H9 (cell line): ENCODE measurements at regions not wholly inside any gene's neighbourhood (a gene's known extent, or its start where the extent isn't known, plus 50 kb on each side); places are given as distances from the start of the nearest gene placed in this dataset.

Experiments used
- DNase-seq: peaks from one replicate; pipeline ENCODE4 v3.0.0-alpha.2; 2017
- H2AFZ ChIP-seq: one replicate; pipeline ENCODE4 v1.6.1; 2013; ENCODE audit warnings: mild to moderate bottlenecking, low read length, control low read depth, moderate library complexity
- H2AK5ac ChIP-seq: 2 replicates; pipeline ENCODE4 v1.6.1; 2013; ENCODE audit warnings: low read length, control low read depth, mixed read lengths; ENCODE audit not compliant: insufficient read length
- H2BK120ac ChIP-seq: one replicate; pipeline ENCODE4 v1.6.1; 2013; ENCODE audit warnings: low read depth, mild to moderate bottlenecking, low read length, control low read depth, inconsistent platforms; ENCODE audit not compliant: poor library complexity, severe bottlenecking
- H2BK12ac ChIP-seq: 2 replicates; pipeline ENCODE4 v1.6.1; 2013; ENCODE audit warnings: low read length, control low read depth, mixed read lengths, low read depth; ENCODE audit not compliant: insufficient read length
- H2BK15ac ChIP-seq: 2 replicates; pipeline ENCODE4 v1.6.1; 2013; ENCODE audit warnings: low read depth, low read length, control low read depth
- H2BK20ac ChIP-seq: one replicate; pipeline ENCODE4 v1.6.1; 2013; ENCODE audit warnings: low read depth, mild to moderate bottlenecking, low read length, control low read depth, inconsistent platforms; ENCODE audit not compliant: poor library complexity, severe bottlenecking
- H2BK5ac ChIP-seq: 2 replicates; pipeline ENCODE4 v1.6.1; 2013; ENCODE audit warnings: low read length, control low read depth, mixed read lengths; ENCODE audit not compliant: insufficient read length
- H3K14ac ChIP-seq: 2 replicates; pipeline ENCODE4 v1.6.1; 2013; ENCODE audit warnings: low read length, control low read depth; ENCODE audit not compliant: insufficient read depth
- H3K18ac ChIP-seq: 2 replicates; pipeline ENCODE4 v1.6.1; 2013; ENCODE audit warnings: low read depth, mild to moderate bottlenecking, mixed read lengths, low read length, control low read depth; ENCODE audit not compliant: insufficient read length
- H3K23ac ChIP-seq: 2 replicates; pipeline ENCODE4 v1.6.1; 2013; ENCODE audit warnings: low read length, control low read depth, mixed read lengths, low read depth; ENCODE audit not compliant: insufficient read length
- H3K23me2 ChIP-seq: 2 replicates; pipeline ENCODE4 v1.6.1; 2013; ENCODE audit warnings: low read depth, mild to moderate bottlenecking, mixed read lengths, low read length, control low read depth; ENCODE audit not compliant: insufficient read length, poor library complexity, severe bottlenecking
- H3K27ac ChIP-seq: 2 replicates; pipeline ENCODE4 v1.5.1; 2013; ENCODE audit warnings: low read length, control low read depth, mixed read lengths, low read depth; ENCODE audit not compliant: insufficient read length
- H3K27me3 ChIP-seq: 2 replicates; pipeline ENCODE4 v1.6.1; 2013; ENCODE audit warnings: low read length, control low read depth, inconsistent platforms; ENCODE audit not compliant: insufficient read depth
- H3K4ac ChIP-seq: 2 replicates; pipeline ENCODE4 v1.6.1; 2013; ENCODE audit warnings: low read depth, mild to moderate bottlenecking, control low read depth, inconsistent platforms, low read length, moderate library complexity
- H3K4me1 ChIP-seq: 2 replicates; pipeline ENCODE4 v1.6.1; 2013; ENCODE audit warnings: low read length, control low read depth, inconsistent platforms; ENCODE audit not compliant: insufficient read depth
- H3K4me2 ChIP-seq: 2 replicates; pipeline ENCODE4 v1.6.1; 2013; ENCODE audit warnings: low read length, control low read depth, mixed read lengths; ENCODE audit not compliant: insufficient read length, insufficient read depth
- H3K56ac ChIP-seq: 2 replicates; pipeline ENCODE4 v1.6.1; 2013; ENCODE audit warnings: low read depth, mild to moderate bottlenecking, mixed read lengths, low read length, control low read depth; ENCODE audit not compliant: insufficient read length
- H3K79me1 ChIP-seq: 2 replicates; pipeline ENCODE4 v1.6.1; 2013; ENCODE audit warnings: low read depth, mild to moderate bottlenecking, moderate library complexity, low read length, control low read depth, inconsistent platforms; ENCODE audit not compliant: insufficient read depth, poor library complexity, severe bottlenecking
- H3K79me2 ChIP-seq: 2 replicates; pipeline ENCODE4 v1.6.1; 2013; ENCODE audit warnings: low read length, control low read depth, inconsistent platforms; ENCODE audit not compliant: insufficient read depth
- H3K9ac ChIP-seq: 2 replicates; pipeline ENCODE4 v1.6.1; 2013; ENCODE audit warnings: low read length, control low read depth, mixed read lengths; ENCODE audit not compliant: insufficient read length; ENCODE audit errors: extremely low read depth
- H3K9me3 ChIP-seq: one replicate; pipeline ENCODE4 v1.6.1; 2013; ENCODE audit warnings: low read depth, low read length, inconsistent platforms; ENCODE audit not compliant: control insufficient read depth
- H3T11ph ChIP-seq: one replicate; pipeline ENCODE4 v1.6.1; 2013; ENCODE audit warnings: mild to moderate bottlenecking, low read length, control low read depth, inconsistent platforms
- H4K20me1 ChIP-seq: one replicate; pipeline ENCODE4 v1.6.1; 2013; ENCODE audit not compliant: control insufficient read depth, insufficient read length, insufficient read depth
- H4K5ac ChIP-seq: 2 replicates; pipeline ENCODE4 v1.6.1; 2013; ENCODE audit warnings: low read depth, mild to moderate bottlenecking, mixed read lengths, low read length, control low read depth; ENCODE audit not compliant: insufficient read length
- H4K8ac ChIP-seq: replicated peaks from 2 replicates; pipeline ENCODE4 v1.6.1; 2013; ENCODE audit warnings: low read length, control low read depth, mixed read lengths, low read depth; ENCODE audit not compliant: insufficient read length
- H4K91ac ChIP-seq: 2 replicates; pipeline ENCODE4 v1.6.1; 2013; ENCODE audit warnings: low read depth, mild to moderate bottlenecking, moderate library complexity, mixed read lengths, low read length, control low read depth; ENCODE audit not compliant: insufficient read length
- H3K27ac Mint-ChIP-seq, 3 experiments: 2 replicates in 2 of 3; 3 replicates in 1 of 3; pipeline ENCODE4 v1.8.0; 2020 to 2021; ENCODE audit warnings: mixed read lengths in 3 of 3, mild to moderate bottlenecking in 1 of 3, moderate library complexity in 1 of 3
- H3K27me3 Mint-ChIP-seq: 2 replicates; pipeline ENCODE4 v1.8.0; 2021; ENCODE audit warnings: low read depth, mild to moderate bottlenecking, moderate library complexity, mixed read lengths
- H3K36me3 Mint-ChIP-seq, 3 experiments: 2 replicates in 2 of 3; 3 replicates in 1 of 3; pipeline ENCODE4 v1.8.0; 2020 to 2021; ENCODE audit warnings: low read depth in 3 of 3, mixed read lengths in 3 of 3; ENCODE audit not compliant: insufficient read depth in 1 of 3
- H3K4me1 Mint-ChIP-seq, 2 experiments: 2 replicates each; pipeline ENCODE4 v1.8.0; 2020; ENCODE audit warnings: mixed read lengths in 2 of 2
- H3K4me3 Mint-ChIP-seq, 2 experiments: 2 replicates in 1 of 2; 3 replicates in 1 of 2; pipeline ENCODE4 v1.8.0; 2020 to 2021; ENCODE audit warnings: mild to moderate bottlenecking in 2 of 2, mixed read lengths in 2 of 2, moderate library complexity in 1 of 2
- H3K9me3 Mint-ChIP-seq, 2 experiments: 2 replicates in 1 of 2; 3 replicates in 1 of 2; pipeline ENCODE4 v1.8.0; 2020; ENCODE audit warnings: mild to moderate bottlenecking in 2 of 2, mixed read lengths in 2 of 2, moderate library complexity in 1 of 2
- WGBS: extraction: QIAGEN DNeasy Blood & Tissue Kit; methylation state at CpG from one replicate; pipeline ENCODE4 v1.1.7; 2013; ENCODE audit warnings: missing lambda C conversion rate, low lambda C conversion rate, mixed read lengths; ENCODE audit not compliant: insufficient read length; ENCODE audit errors: extremely low coverage; 5-methylcytosine and 5-hydroxymethylcytosine counted together
- TF ChIP-seq, protein P1 (sequence below): fragments of 200-600 bp; sonication (generic); conservative IDR thresholded peaks from 3 replicates; pipeline ENCODE4 v1.8.0; 2021; ENCODE audit warnings: antibody characterized with exemption, mild to moderate bottlenecking

DNA sequence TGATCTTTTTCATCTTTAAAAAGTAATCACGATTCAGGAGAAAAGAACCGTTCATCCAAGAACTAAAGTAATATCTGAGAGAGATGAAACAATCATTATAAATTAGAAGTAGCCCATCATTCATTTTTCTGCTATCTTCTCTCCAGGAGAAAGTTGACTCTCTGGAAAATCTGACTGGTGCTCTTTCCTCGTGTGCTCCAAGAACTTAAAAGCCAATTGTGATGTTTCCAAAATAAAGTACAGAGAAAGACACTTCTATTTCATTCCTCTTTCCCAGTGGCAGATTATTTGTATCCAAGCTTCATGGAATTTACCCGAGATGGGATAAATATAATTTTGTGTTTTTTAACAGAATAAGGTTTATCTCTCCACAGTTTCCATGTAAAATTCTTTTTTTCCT, 212.5 kb upstream of the NOCT start:
- no peak overlapping the region for H2BK12ac ChIP-seq
- H3K18ac ChIP-seq: no peak overlapping the region
- H3K56ac ChIP-seq: no peak overlapping the region
- no peak overlapping the region for H2AK5ac ChIP-seq
- H2BK15ac ChIP-seq: no peak overlapping the region
- H3K4me1 ChIP-seq: no peaks in the 10 kb centered on the region
- 0 out of 2 replicates have a peak, but pooled peaks cover 3% of the 10 kb centered on the region for H3K27me3 Mint-ChIP-seq
- H3K79me1 ChIP-seq: no peaks in the 10 kb centered on the region
- no peak overlapping the region for H3K4ac ChIP-seq
- H4K20me1 ChIP-seq: no peaks in the 10 kb centered on the region
- no peak overlapping the region for H2BK120ac ChIP-seq
- H3K9ac ChIP-seq: no peak overlapping the region
- no CpG with 5 or more reads among the region's 4 CpGs for WGBS
- no peak for DNase-seq
- no peak overlapping the region for H2BK20ac ChIP-seq
- H3K23me2 ChIP-seq: no peaks in the 10 kb centered on the region
- no peak overlapping the region for H3K4me2 ChIP-seq
- H3K4me1 Mint-ChIP-seq: peaks cover 0 to 7% of the 10 kb centered on the region in 2 experiments; a peak in 1 of 4 replicates
- no peaks in the 10 kb centered on the region for H3K79me2 ChIP-seq
- no peak overlapping the region for H3K23ac ChIP-seq
- no peak overlapping the region for H4K91ac ChIP-seq
- H2BK5ac ChIP-seq: no peak overlapping the region
- no peaks in the 10 kb centered on the region for H3K36me3 Mint-ChIP-seq
- H2AFZ ChIP-seq: no peak overlapping the region
- H3K9me3 ChIP-seq: no peaks in the 10 kb centered on the region
- no peak overlapping the region for H3K4me3 Mint-ChIP-seq
- H3K27ac ChIP-seq: no peak overlapping the region
- H3T11ph ChIP-seq: no peak overlapping the region
- no peaks in the 10 kb centered on the region for H3K9me3 Mint-ChIP-seq
- H3K27ac Mint-ChIP-seq: no peak overlapping the region
- no peak overlapping the region for H4K5ac ChIP-seq
- no peak overlapping the region for H3K14ac ChIP-seq
- no peaks in the 10 kb centered on the region for H3K27me3 ChIP-seq
- TF ChIP-seq, protein P1, sequence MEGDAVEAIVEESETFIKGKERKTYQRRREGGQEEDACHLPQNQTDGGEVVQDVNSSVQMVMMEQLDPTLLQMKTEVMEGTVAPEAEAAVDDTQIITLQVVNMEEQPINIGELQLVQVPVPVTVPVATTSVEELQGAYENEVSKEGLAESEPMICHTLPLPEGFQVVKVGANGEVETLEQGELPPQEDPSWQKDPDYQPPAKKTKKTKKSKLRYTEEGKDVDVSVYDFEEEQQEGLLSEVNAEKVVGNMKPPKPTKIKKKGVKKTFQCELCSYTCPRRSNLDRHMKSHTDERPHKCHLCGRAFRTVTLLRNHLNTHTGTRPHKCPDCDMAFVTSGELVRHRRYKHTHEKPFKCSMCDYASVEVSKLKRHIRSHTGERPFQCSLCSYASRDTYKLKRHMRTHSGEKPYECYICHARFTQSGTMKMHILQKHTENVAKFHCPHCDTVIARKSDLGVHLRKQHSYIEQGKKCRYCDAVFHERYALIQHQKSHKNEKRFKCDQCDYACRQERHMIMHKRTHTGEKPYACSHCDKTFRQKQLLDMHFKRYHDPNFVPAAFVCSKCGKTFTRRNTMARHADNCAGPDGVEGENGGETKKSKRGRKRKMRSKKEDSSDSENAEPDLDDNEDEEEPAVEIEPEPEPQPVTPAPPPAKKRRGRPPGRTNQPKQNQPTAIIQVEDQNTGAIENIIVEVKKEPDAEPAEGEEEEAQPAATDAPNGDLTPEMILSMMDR: no peak
- no peak overlapping the region for H4K8ac ChIP-seq
